Endodermal cell (in vitro differentiated cells): ENCODE measurements at regions not wholly inside any gene's neighbourhood (a gene's known extent, or its start where the extent isn't known, plus 50 kb on each side); places are given as distances from the start of the nearest gene placed in this dataset.

Experiments used
- DNase-seq: peaks from one replicate; pipeline ENCODE4 v3.0.0-alpha.2; 2017
- H3K27ac ChIP-seq: 2 replicates; pipeline ENCODE4 v1.5.1; 2013; ENCODE audit warnings: mild to moderate bottlenecking, low read depth, low read length, moderate library complexity
- H3K27me3 ChIP-seq: 2 replicates; pipeline ENCODE4 v1.6.1; 2013; ENCODE audit warnings: mild to moderate bottlenecking, low read length, moderate library complexity; ENCODE audit not compliant: insufficient read depth, control insufficient read depth, poor library complexity, severe bottlenecking
- H3K36me3 ChIP-seq: 2 replicates; pipeline ENCODE4 v1.7.0; 2013; ENCODE audit warnings: mild to moderate bottlenecking, low read length, moderate library complexity; ENCODE audit not compliant: control insufficient read depth, insufficient read depth
- H3K4me1 ChIP-seq: one replicate; pipeline ENCODE4 v1.7.0; 2013; ENCODE audit warnings: low read length; ENCODE audit not compliant: control insufficient read depth, insufficient read depth
- H3K4me3 ChIP-seq: 2 replicates; pipeline ENCODE4 v1.5.1; 2013; ENCODE audit warnings: mild to moderate bottlenecking, low read length, moderate library complexity
- H3K9ac ChIP-seq: 2 replicates; pipeline ENCODE4 v1.6.1; 2013; ENCODE audit warnings: mild to moderate bottlenecking, low read length, moderate library complexity; ENCODE audit not compliant: poor library complexity, severe bottlenecking; ENCODE audit errors: extremely low read depth
- H3K9me3 ChIP-seq: 2 replicates; pipeline ENCODE4 v1.6.1; 2013; ENCODE audit warnings: mild to moderate bottlenecking, low read length, moderate library complexity; ENCODE audit not compliant: control insufficient read depth
- H3K27ac Mint-ChIP-seq: 2 replicates; pipeline ENCODE4 v1.8.0; 2020; ENCODE audit warnings: mixed read lengths
- H3K27me3 Mint-ChIP-seq: 2 replicates; pipeline ENCODE4 v1.8.0; 2021; ENCODE audit warnings: mild to moderate bottlenecking, mixed read lengths; ENCODE audit not compliant: insufficient read depth
- H3K36me3 Mint-ChIP-seq: 2 replicates; pipeline ENCODE4 v1.8.0; 2020; ENCODE audit warnings: low read depth, mixed read lengths
- H3K4me1 Mint-ChIP-seq: 2 replicates; pipeline ENCODE4 v1.8.0; 2020; ENCODE audit warnings: mixed read lengths
- H3K4me3 Mint-ChIP-seq: 2 replicates; pipeline ENCODE4 v1.8.0; 2020; ENCODE audit warnings: mild to moderate bottlenecking, moderate library complexity, mixed read lengths
- H3K9me3 Mint-ChIP-seq: 2 replicates; pipeline ENCODE4 v1.8.0; 2020; ENCODE audit warnings: mild to moderate bottlenecking, mixed read lengths
- CTCF ChIP-seq: fragments of 200-600 bp; sonication (generic); conservative IDR thresholded peaks from 2 replicates; pipeline ENCODE4 v1.5.0; 2021; ENCODE audit warnings: antibody characterized with exemption, mild to moderate bottlenecking
- whole genome bisulfite sequencing, 2 experiments: methylation state at CpG; one replicate each; pipeline versions ENCODE4 v1.1.5 to v1.1.7; 2013; ENCODE audit warnings: missing lambda C conversion rate in 2 of 2, mixed read lengths in 1 of 2; ENCODE audit not compliant: insufficient coverage in 1 of 2, insufficient read length in 1 of 2; 5-methylcytosine and 5-hydroxymethylcytosine counted together

- Histone ChIP-seq H3K9me3 (no peaks in the 10 kb centered on the region), H3K27me3 (peaks cover 32% of the 10 kb centered on the region), H3K36me3 (no peaks in the 10 kb centered on the region), H3K9ac (no peak overlapping the region), H3K4me3 (no peak overlapping the region), H3K27ac (no peak overlapping the region), H3K4me1 (no peaks in the 10 kb centered on the region)
- no peak for DNase-seq
- TF ChIP-seq CTCF: no peak
- Mint-ChIP-seq H3K27me3 (peaks cover 19% of the 10 kb centered on the region), H3K27ac (no peak overlapping the region), H3K9me3 (no peaks in the 10 kb centered on the region), H3K36me3 (no peaks in the 10 kb centered on the region), H3K4me3 (no peak overlapping the region), H3K4me1 (no peaks in the 10 kb centered on the region)
- WGBS, 2 experiments: 90 to 96% methylated on average over 9 to 15 of the region's 15 CpGs
Observed at GRCh38 chr22:49721211-49721763, 106.4 kb downstream of the BRD1 start.

DNA sequence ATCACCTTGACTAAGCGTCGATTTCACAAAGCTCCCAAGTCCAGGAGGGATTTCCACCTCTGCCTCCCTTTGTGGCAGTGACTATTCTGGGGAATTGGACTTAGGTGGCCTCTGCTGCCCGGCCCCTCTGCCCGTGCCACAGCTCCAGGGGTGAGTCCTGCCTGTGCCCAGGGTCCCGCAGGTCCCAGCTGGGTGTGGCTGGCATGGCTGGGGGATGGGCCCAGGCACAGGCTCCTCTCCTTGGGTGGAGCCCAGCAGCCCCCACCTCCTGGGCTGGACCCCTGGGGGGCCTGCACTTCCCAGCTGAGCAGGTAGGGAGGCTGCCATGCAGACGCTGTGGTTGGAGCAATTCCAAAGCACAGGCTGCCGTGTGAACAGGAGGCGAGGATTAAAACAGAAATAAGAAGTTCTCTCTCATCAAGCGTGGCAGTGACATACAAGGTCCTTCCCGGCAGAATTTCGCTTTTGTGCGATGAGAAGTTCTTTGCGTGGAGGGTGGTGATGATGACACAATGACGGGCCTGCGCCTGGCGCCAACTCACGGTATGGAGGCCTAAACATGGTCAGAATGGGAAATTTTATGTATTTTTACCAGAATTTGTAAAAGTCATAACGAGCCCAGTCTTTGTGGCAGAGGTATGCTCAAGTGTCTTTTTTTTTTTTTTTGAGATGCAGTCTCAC is 107.3 kb downstream of the BRD1 start:
- H3K27ac Mint-ChIP-seq: no peak overlapping the region
- no peak for TF ChIP-seq CTCF
- no peaks in the 10 kb centered on the region for H3K36me3 Mint-ChIP-seq
- Histone ChIP-seq H3K9me3 (no peaks in the 10 kb centered on the region), H3K36me3 (no peaks in the 10 kb centered on the region), H3K27me3 (peaks cover 31% of the 10 kb centered on the region), H3K9ac (no peak overlapping the region), H3K4me1 (no peaks in the 10 kb centered on the region), H3K27ac (no peak overlapping the region), H3K4me3 (no peak overlapping the region)
- H3K9me3 Mint-ChIP-seq: no peaks in the 10 kb centered on the region
- no peaks in the 10 kb centered on the region for H3K4me1 Mint-ChIP-seq
- H3K4me3 Mint-ChIP-seq: no peak overlapping the region
- WGBS, 2 experiments: 92 to 94% methylated on average over 14 to 18 of the region's 18 CpGs
- peak; percentile 30 for DNase-seq
- peaks cover 14% of the 10 kb centered on the region for H3K27me3 Mint-ChIP-seq

DNA sequence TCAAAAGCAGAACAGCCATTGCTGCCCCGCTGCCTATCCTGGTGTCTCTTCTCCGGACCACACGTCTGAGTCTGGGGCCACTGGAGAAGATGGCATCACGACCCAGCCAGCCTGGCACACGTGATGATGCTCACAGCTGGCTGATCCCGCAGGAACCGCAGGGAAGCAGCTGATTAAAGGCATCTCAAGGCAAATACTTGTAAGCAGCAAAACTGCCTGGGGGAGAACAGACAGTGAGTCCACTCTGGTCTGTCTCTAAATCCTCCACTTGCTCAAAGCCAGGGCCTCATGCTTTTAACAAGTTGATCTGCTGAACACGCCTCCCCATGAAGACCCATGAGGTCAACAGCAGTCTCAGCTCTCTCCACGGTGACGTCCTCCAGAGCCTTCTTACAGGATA is 108.6 kb downstream of the BRD1 start:
- Histone ChIP-seq H3K9ac (no peak overlapping the region), H3K27me3 (peaks cover 21% of the 10 kb centered on the region), H3K4me3 (no peak overlapping the region), H3K4me1 (no peaks in the 10 kb centered on the region), H3K9me3 (no peaks in the 10 kb centered on the region), H3K27ac (no peak overlapping the region), H3K36me3 (no peaks in the 10 kb centered on the region)
- H3K9me3 Mint-ChIP-seq: no peaks in the 10 kb centered on the region
- H3K36me3 Mint-ChIP-seq: no peaks in the 10 kb centered on the region
- peak; percentile 33 for DNase-seq
- H3K27me3 Mint-ChIP-seq: peaks cover 11% of the 10 kb centered on the region
- H3K4me1 Mint-ChIP-seq: no peaks in the 10 kb centered on the region
- TF ChIP-seq CTCF: no peak
- H3K27ac Mint-ChIP-seq: no peak overlapping the region
- no peak overlapping the region for H3K4me3 Mint-ChIP-seq
- WGBS, 2 experiments: 88 to 89% methylated on average over 9 to 10 of the region's 10 CpGs
